Sigmoid colon (tissue), 6 donors: ENCODE measurements at regions not wholly inside any gene's neighbourhood (a gene's known extent, or its start where the extent isn't known, plus 50 kb on each side); places are given as distances from the start of the nearest gene placed in this dataset.
A peak's percentile ranks its signal among the peaks of the same experiment; 100 is the strongest.
"Not testable (repeated sequence)": the region's sequence is repeated elsewhere in the genome, so short reads cannot be mapped to it uniquely, and the experiment has no call there.

ENCODE experiments used
- DNase-seq: peaks from one replicate; pipeline ENCODE4 v3.0.0-alpha.2; 2019
- H3K27ac ChIP-seq, 4 donors: fragments of 200-600 bp; sonication (generic); one replicate each; pipeline ENCODE4 v1.5.1; 2016 to 2019; ENCODE audit warnings: mild to moderate bottlenecking in 1 of 4
- H3K27me3 ChIP-seq, 3 donors: fragments of 200-600 bp; sonication (generic); one replicate each; pipeline ENCODE4 v1.5.1; 2019; ENCODE audit warnings: mild to moderate bottlenecking in 1 of 3
- H3K36me3 ChIP-seq, 4 donors: fragments of 200-600 bp; sonication (generic); one replicate each; pipeline ENCODE4 v1.5.1; 2016 to 2019
- H3K4me1 ChIP-seq, 4 donors: fragments of 200-600 bp; sonication (generic); one replicate each; pipeline ENCODE4 v1.5.1; 2017 to 2019
- H3K4me3 ChIP-seq, 4 donors: fragments of 200-600 bp; sonication (generic); one replicate each; pipeline ENCODE4 v1.5.1; 2017 to 2019; ENCODE audit warnings: mild to moderate bottlenecking in 2 of 4, moderate library complexity in 1 of 4
- H3K9me3 ChIP-seq, 4 donors: fragments of 200-600 bp in 3 of 4; sonication (generic) in 3 of 4; one replicate each; pipeline versions ENCODE4 v1.5.1 to v1.6.1; 2013 to 2019
- EP300 ChIP-seq, 4 donors: sonication (generic); formaldehyde crosslinking; IDR thresholded peaks; one replicate each; pipeline ENCODE4 v1.6.1; 2017; ENCODE audit warnings: antibody characterized with exemption in 4 of 4
- POLR2A ChIP-seq, 2 donors: fragments of 450-650 bp; IDR thresholded peaks; one replicate each; pipeline ENCODE4 v1.6.1; 2016; ENCODE audit warnings: antibody characterized with exemption in 2 of 2, mild to moderate bottlenecking in 2 of 2, moderate library complexity in 2 of 2
- POLR2AphosphoS5 ChIP-seq, 4 donors: sonication (generic); formaldehyde crosslinking; IDR thresholded peaks; one replicate each; pipeline ENCODE4 v1.6.1; 2017; ENCODE audit warnings: antibody characterized with exemption in 4 of 4
- WGBS, 2 donors: extraction: QIAGEN DNeasy Blood & Tissue Kit; methylation state at CpG; one replicate each; pipeline ENCODE4 v1.1.7; 2013; 5-methylcytosine and 5-hydroxymethylcytosine counted together
- intact Hi-C: fragments of 100-400 bp; cut with DNase I; formaldehyde crosslinking; loops from one replicate; pipeline ENCODE4 v1.15.1; 2023
- TF ChIP-seq, protein P1 (sequence below), 4 experiments: fragments of 450-650 bp in 3 of 4; fragments of 200-600 bp in 1 of 4; IDR thresholded peaks; one replicate each; pipeline ENCODE4 v1.5.1; 2016 to 2019; ENCODE audit warnings: antibody characterized with exemption in 4 of 4, mild to moderate bottlenecking in 3 of 4, moderate library complexity in 2 of 4
- donor health status: healthy with polysubstance abuse.
- donor health status: healthy.

DNA sequence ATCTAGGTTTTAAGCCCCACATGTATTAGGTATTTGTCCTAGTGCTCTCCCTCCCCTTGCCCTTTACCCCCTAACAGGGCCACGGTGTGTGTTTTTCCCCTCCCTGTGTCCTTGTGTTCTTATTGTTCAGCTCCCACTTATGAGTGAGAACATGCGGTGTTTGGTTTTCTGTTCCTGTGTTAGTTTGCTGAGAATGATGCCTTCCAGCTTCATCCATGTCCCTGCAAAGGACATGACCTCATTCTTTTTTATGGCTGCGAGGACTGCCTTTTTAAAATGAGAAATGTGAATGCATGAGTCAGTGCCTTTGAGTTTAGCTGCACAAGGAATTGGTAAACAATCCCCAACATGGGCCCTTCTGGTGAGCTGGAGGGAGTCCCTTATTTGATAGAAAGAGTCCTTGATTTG, 88.4 kb upstream of the EIF5 start:
- DNase-seq, H3K27me3 ChIP-seq, H3K9me3 ChIP-seq, intact Hi-C loops, H3K4me3 ChIP-seq, H3K36me3 ChIP-seq: not testable (repeated sequence)
- Histone ChIP-seq H3K4me1 (peaks cover 0 to 13% (median 7%) of the 10 kb centered on the region in 4 donors), H3K27ac (peak overlapping the region in 2 of 4 donors; percentile 43 to 65)
- WGBS, 2 donors, result 49 to 61% methylated on average over 3 of the region's 3 CpGs
- TF ChIP-seq POLR2AphosphoS5 (IDR thresholded peaks at IDR 0.05), result peak in 2 of 4 donors; percentile 25 to 56

- no peak for DNase-seq
- Histone ChIP-seq H3K4me1 (peaks cover 0 to 13% (median 7%) of the 10 kb centered on the region in 4 donors), H3K27ac (peak overlapping the region in 3 of 4 donors; percentile 30 to 65 (median 43)), H3K27me3 (no peaks in the 10 kb centered on the region), H3K9me3 (no peaks in the 10 kb centered on the region), H3K4me3 (no peak overlapping the region), H3K36me3 (no peaks in the 10 kb centered on the region)
- intact Hi-C loops, result no loop called here
- WGBS, 2 donors, result 39% methylated on average over 2 of the region's 2 CpGs
- no peak for TF ChIP-seq POLR2AphosphoS5 (IDR thresholded peaks at IDR 0.05)
- no peak for TF ChIP-seq EP300 (IDR thresholded peaks at IDR 0.05)
- TF ChIP-seq, protein P1, sequence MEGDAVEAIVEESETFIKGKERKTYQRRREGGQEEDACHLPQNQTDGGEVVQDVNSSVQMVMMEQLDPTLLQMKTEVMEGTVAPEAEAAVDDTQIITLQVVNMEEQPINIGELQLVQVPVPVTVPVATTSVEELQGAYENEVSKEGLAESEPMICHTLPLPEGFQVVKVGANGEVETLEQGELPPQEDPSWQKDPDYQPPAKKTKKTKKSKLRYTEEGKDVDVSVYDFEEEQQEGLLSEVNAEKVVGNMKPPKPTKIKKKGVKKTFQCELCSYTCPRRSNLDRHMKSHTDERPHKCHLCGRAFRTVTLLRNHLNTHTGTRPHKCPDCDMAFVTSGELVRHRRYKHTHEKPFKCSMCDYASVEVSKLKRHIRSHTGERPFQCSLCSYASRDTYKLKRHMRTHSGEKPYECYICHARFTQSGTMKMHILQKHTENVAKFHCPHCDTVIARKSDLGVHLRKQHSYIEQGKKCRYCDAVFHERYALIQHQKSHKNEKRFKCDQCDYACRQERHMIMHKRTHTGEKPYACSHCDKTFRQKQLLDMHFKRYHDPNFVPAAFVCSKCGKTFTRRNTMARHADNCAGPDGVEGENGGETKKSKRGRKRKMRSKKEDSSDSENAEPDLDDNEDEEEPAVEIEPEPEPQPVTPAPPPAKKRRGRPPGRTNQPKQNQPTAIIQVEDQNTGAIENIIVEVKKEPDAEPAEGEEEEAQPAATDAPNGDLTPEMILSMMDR (IDR thresholded peaks at IDR 0.05), result no peak
- TF ChIP-seq POLR2A (IDR thresholded peaks at IDR 0.05), result no peak
Measured at GRCh38 chr14:103246070-103246469, 88.0 kb upstream of the EIF5 start.

DNA sequence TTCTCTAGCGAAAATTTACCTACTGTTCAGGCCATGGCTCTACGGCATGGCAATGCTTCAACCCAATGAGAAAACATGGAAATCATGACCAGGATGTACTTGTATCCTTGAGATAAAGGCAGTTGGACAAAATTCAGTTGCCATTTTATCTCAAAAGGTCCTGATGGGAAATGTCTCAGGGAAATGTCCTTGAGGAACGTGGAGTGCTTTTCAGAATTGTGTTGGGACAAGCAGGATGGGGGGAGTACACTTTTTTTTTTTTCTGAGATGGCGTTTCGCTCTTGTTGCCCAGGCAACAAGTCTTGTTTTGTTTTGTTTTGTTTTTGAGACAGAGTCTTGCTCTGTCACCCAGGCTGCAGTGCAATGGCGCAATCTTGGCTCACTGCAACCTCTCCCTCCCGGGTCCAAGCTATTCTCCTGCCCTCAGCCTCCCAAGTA, 86.8 kb upstream of the EIF5 start:
- Histone ChIP-seq H3K4me3 (no peak overlapping the region), H3K36me3 (no peaks in the 10 kb centered on the region), H3K4me1 (peaks cover 0 to 13% (median 7%) of the 10 kb centered on the region in 4 donors), H3K27ac (no peak overlapping the region), H3K27me3 (no peaks in the 10 kb centered on the region), H3K9me3 (no peaks in the 10 kb centered on the region)
- intact Hi-C loops, result no loop called here
- DNase-seq, result no peak
- WGBS, 2 donors, result 83% methylated on average over 7 of the region's 7 CpGs
- no peak for TF ChIP-seq POLR2A (IDR thresholded peaks at IDR 0.05)
- TF ChIP-seq EP300 (IDR thresholded peaks at IDR 0.05), result no peak
- TF ChIP-seq POLR2AphosphoS5 (IDR thresholded peaks at IDR 0.05), result no peak
- TF ChIP-seq, protein P1 (IDR thresholded peaks at IDR 0.05), result no peak

DNA sequence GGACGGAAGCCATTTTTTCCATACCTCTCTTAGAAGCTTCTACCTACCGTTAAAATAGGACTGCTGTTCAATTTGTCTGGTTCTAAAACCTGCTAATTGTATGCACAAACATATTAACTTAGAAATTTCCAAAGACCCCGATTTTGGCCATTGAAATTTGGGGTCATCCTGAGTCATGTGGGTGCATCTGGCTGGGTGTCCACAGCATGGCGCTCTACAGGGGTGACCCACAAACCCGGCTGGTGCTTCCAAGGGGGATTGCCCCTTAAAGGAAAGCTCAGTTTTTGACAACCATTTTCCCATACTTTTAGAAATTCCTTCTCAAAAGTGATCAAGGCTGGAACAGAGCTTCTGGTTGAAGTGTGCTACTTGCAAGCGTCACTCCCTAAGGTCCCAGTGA, 83.9 kb upstream of the EIF5 start:
- TF ChIP-seq POLR2AphosphoS5 (IDR thresholded peaks at IDR 0.05), result no peak
- TF ChIP-seq, protein P1 (IDR thresholded peaks at IDR 0.05), result no peak
- TF ChIP-seq EP300 (IDR thresholded peaks at IDR 0.05), result no peak
- no peak for TF ChIP-seq POLR2A (IDR thresholded peaks at IDR 0.05)

DNA sequence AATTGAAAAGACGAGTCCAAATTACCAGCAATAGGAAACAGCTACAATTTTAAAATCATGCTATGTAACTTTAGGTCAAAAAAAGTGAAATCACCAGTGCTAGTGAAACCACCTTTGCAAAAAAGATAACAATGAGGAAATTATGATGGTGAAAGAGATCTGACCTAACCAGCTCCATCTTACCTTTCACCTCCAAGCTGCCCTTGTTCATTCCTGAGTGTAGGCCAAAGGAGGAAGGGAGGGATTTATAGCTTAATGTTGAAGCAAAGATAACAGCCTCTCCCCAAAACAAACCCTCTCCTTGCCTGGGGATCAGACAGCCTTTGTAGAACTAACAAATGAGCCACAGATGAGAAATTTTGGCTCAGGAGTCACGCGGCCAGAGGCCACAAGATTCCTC, 83.2 kb upstream of the EIF5 start:
- no peak overlapping the region for H3K27ac ChIP-seq
- H3K4me1 ChIP-seq, result peaks cover 0 to 6% (median 3%) of the 10 kb centered on the region in 4 donors
- H3K27me3 ChIP-seq, result no peaks in the 10 kb centered on the region
- H3K4me3 ChIP-seq, result no peak overlapping the region
- H3K36me3 ChIP-seq, result no peaks in the 10 kb centered on the region
- H3K9me3 ChIP-seq, result no peaks in the 10 kb centered on the region
- 27 to 61% methylated on average over 3 of the region's 3 CpGs for WGBS, 2 donors
- DNase-seq, result no peak
- TF ChIP-seq EP300 (IDR thresholded peaks at IDR 0.05), result no peak
- TF ChIP-seq, protein P1 (IDR thresholded peaks at IDR 0.05), result no peak
- no peak for TF ChIP-seq POLR2AphosphoS5 (IDR thresholded peaks at IDR 0.05)
- no peak for TF ChIP-seq POLR2A (IDR thresholded peaks at IDR 0.05)
- intact Hi-C loops, result no loop called here

More for the DNA sequence above, 83.9 kb upstream of the EIF5 start:
- Histone ChIP-seq H3K4me1 (peaks cover 0 to 12% (median 7%) of the 10 kb centered on the region in 4 donors), H3K36me3 (no peaks in the 10 kb centered on the region), H3K27me3 (no peaks in the 10 kb centered on the region), H3K9me3 (no peaks in the 10 kb centered on the region), H3K4me3 (no peak overlapping the region), H3K27ac (no peak overlapping the region)
- DNase-seq, result no peak
- 74 to 86% methylated on average over 6 of the region's 6 CpGs for WGBS, 2 donors
- intact Hi-C loops, result no loop called here
